ENCODE measurements at regions not wholly inside any gene's neighbourhood (a gene's known extent, or its start where the extent isn't known, plus 50 kb on each side); places are given as distances from the start of the nearest gene placed in this dataset.

DNA sequence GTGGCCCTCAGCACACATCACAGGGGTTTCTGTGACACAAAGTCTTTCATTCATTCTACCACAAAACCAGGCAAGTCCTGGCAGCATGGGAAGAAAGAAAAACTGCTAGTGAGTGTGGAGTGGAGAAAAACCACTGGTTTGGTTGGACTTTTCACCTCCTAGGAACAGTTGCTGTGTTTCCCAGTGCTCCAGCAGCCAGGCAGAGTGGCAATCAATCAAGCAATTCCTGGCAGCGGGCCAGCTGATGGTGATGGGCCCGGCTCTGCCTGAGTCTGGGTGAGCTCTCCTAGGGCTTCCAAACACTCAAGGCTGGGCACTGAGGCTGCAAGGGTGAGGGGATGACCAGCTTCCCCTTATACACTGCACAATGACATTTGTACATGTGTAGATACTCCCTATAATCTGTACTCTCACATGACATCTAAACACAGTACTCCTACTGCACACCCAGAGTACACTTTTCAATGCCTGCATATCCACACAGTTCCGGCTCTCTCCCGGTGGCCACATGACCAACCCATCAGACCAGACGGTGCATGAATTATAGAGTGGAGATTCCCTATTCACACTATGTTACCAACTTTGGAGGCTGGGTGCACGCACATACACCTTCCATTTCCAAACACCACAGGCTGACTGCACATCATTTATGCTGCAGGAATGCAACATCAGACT lies 156.6 kb downstream of the UNC5CL start (continued):
- no peak for TF ChIP-seq GTF2F1 (IDR thresholded peaks at IDR 0.05; ENCODE audit: borderline replicate concordance, low read depth, low read length)
- no peak for TF ChIP-seq HDAC6 (IDR thresholded peaks at IDR 0.05; ENCODE audit: low read depth, low read length)
- no peak for TF ChIP-seq KDM4A (IDR thresholded peaks at IDR 0.05; ENCODE audit: low read depth, low read length, severe bottlenecking)
- TF ChIP-seq EZH2 (IDR thresholded peaks at IDR 0.05; ENCODE audit: low read depth, low read length, severe bottlenecking): no peak
- no peak for TF ChIP-seq TBP (IDR thresholded peaks at IDR 0.05; ENCODE audit: low read depth, low read length)
- TF ChIP-seq RNF2 (IDR thresholded peaks at IDR 0.05; ENCODE audit: borderline replicate concordance, low read depth, low read length, missing control alignments, poor library complexity, severe bottlenecking): no peak
- TF ChIP-seq SIN3A (conservative IDR thresholded peaks at IDR 0.05 in 1 of 2, IDR thresholded peaks at IDR 0.05 in 1 of 2; ENCODE audit: low read depth in 1 of 2, low read length in 2 of 2): no peak
- TF ChIP-seq GABPA (IDR thresholded peaks at IDR 0.05; ENCODE audit: borderline replicate concordance, insufficient read depth, low read length): no peak
